H1 (cell line): ENCODE measurements at regions not wholly inside any gene's neighbourhood (a gene's known extent, or its start where the extent isn't known, plus 50 kb on each side); places are given as distances from the start of the nearest gene placed in this dataset.

Experiments
- CTCF ChIA-PET: fragments of 300-600 bp; sonication (Branson Sonifier 250); formaldehyde crosslinking; loops from one replicate; lab custom pipeline; 2021; ENCODE audit not compliant: partially characterized antibody; lab: Charles Lee
- POLR2A ChIA-PET: fragments of 300-600 bp; sonication (Branson Sonifier 250); formaldehyde crosslinking; loops from one replicate; lab custom pipeline; 2021; ENCODE audit warnings: inconsistent platforms; ENCODE audit not compliant: partially characterized antibody; lab: Charles Lee
- DNase-seq, 2 experiments: peaks; one replicate each; pipeline versions ENCODE4 v3.0.0 to v3.0.0-alpha.2; 2010 to 2022; ENCODE audit warnings: low spot score in 2 of 2, low read depth in 1 of 2, mixed read lengths in 1 of 2
- FAIRE-seq: peaks from 2 replicates; lab custom pipeline; 2011; peaks lifted over from hg19 to GRCh38; lab: Jason Lieb, UNC
- H2AFZ ChIP-seq: 2 replicates; pipeline ENCODE4 v1.8.1; 2012; ENCODE audit warnings: low read length, inconsistent platforms
- H2AK5ac ChIP-seq: 2 replicates; pipeline ENCODE4 v1.6.1; 2013; ENCODE audit warnings: low read depth, low read length
- H2BK120ac ChIP-seq: replicated peaks from 2 replicates; pipeline ENCODE3; 2013; ENCODE audit warnings: low read depth, low read length, inconsistent platforms
- H2BK12ac ChIP-seq: 2 replicates; pipeline ENCODE4 v1.6.1; 2013; ENCODE audit warnings: low read depth, low read length
- H2BK15ac ChIP-seq: 2 replicates; pipeline ENCODE4 v1.6.1; 2013; ENCODE audit warnings: low read length
- H2BK20ac ChIP-seq: 2 replicates; pipeline ENCODE4 v1.6.1; 2013; ENCODE audit warnings: low read length
- H2BK5ac ChIP-seq: 2 replicates; pipeline ENCODE4 v1.6.1; 2013; ENCODE audit warnings: low read depth, low read length
- H3K14ac ChIP-seq: 2 replicates; pipeline ENCODE4 v1.6.1; 2013; ENCODE audit warnings: inconsistent platforms; ENCODE audit not compliant: insufficient read length
- H3K18ac ChIP-seq: 2 replicates; pipeline ENCODE4 v1.6.1; 2013; ENCODE audit warnings: low read length; ENCODE audit errors: extremely low read depth
- H3K23ac ChIP-seq: 2 replicates; pipeline ENCODE4 v1.6.1; 2013; ENCODE audit warnings: inconsistent platforms; ENCODE audit not compliant: insufficient read length
- H3K23me2 ChIP-seq: 2 replicates; pipeline ENCODE4 v1.6.1; 2013; ENCODE audit warnings: low read depth, low read length
- H3K27ac ChIP-seq: 2 replicates; pipeline ENCODE4 v1.6.1; 2011; ENCODE audit warnings: low read depth, low read length, inconsistent platforms
- H3K27me3 ChIP-seq, 4 experiments: replicated peaks in 1 of 4; 1 replicate in 1 of 4; 2 replicates in 3 of 4; pipeline versions ENCODE4 v1.6.1 to v1.8.1; 2011 to 2013; ENCODE audit warnings: low read length in 3 of 4, mild to moderate bottlenecking in 3 of 4, inconsistent platforms in 2 of 4, mixed read lengths in 2 of 4, moderate library complexity in 1 of 4; ENCODE audit not compliant: control insufficient read depth in 3 of 4, insufficient read depth in 3 of 4; ENCODE audit errors: extremely low read depth in 1 of 4
- H3K36me3 ChIP-seq, 4 experiments: 2 replicates each; pipeline versions ENCODE4 v1.6.1 to v1.8.1; 2011 to 2013; ENCODE audit warnings: mild to moderate bottlenecking in 4 of 4, low read length in 3 of 4, moderate library complexity in 2 of 4, control low read depth in 1 of 4, inconsistent platforms in 1 of 4; ENCODE audit not compliant: insufficient read depth in 4 of 4, control insufficient read depth in 2 of 4
- H3K4ac ChIP-seq: replicated peaks from 2 replicates; pipeline ENCODE3; 2013; ENCODE audit warnings: low read length, low read depth, mixed read lengths, inconsistent platforms; ENCODE audit not compliant: insufficient read length
- H3K4me1 ChIP-seq, 4 experiments: replicated peaks in 1 of 4; 1 replicate in 1 of 4; 2 replicates in 3 of 4; pipeline versions ENCODE4 v1.6.1 to v1.8.1; 2011 to 2013; ENCODE audit warnings: low read length in 3 of 4, inconsistent platforms in 2 of 4, mixed read lengths in 1 of 4; ENCODE audit not compliant: insufficient read depth in 4 of 4, control insufficient read depth in 3 of 4
- H3K4me2 ChIP-seq, 2 experiments: 2 replicates each; pipeline versions ENCODE4 v1.6.1 to v1.8.1; 2011 to 2013; ENCODE audit warnings: low read depth in 2 of 2, low read length in 2 of 2, control low read depth in 1 of 2, inconsistent platforms in 1 of 2, mild to moderate bottlenecking in 1 of 2; ENCODE audit not compliant: insufficient read depth in 1 of 2
- H3K4me3 ChIP-seq, 4 experiments: fragments of 200-600, 300-600 bp in 1 of 4; sonication (generic), shearing (Covaris generic), sonication (Bioruptor Twin) in 1 of 4; 2 replicates each; pipeline versions ENCODE4 v1.5.1 to v1.8.1; 2011 to 2016; ENCODE audit warnings: low read length in 4 of 4, low read depth in 3 of 4, control low read depth in 2 of 4, inconsistent platforms in 2 of 4, mild to moderate bottlenecking in 2 of 4, mixed read lengths in 1 of 4, moderate library complexity in 1 of 4; ENCODE audit not compliant: insufficient read depth in 2 of 4; ENCODE audit errors: extremely low read depth in 1 of 4
- H3K56ac ChIP-seq: replicated peaks from 2 replicates; pipeline ENCODE3; 2013; ENCODE audit warnings: low read depth, mild to moderate bottlenecking, mixed read lengths, low read length, inconsistent platforms; ENCODE audit not compliant: insufficient read length
- H3K79me1 ChIP-seq: 2 replicates; pipeline ENCODE4 v1.6.1; 2013; ENCODE audit warnings: low read depth, low read length, control low read depth
- H3K79me2 ChIP-seq, 2 experiments: 2 replicates each; pipeline versions ENCODE4 v1.6.1 to v1.8.1; 2012 to 2013; ENCODE audit warnings: low read length in 2 of 2, mild to moderate bottlenecking in 2 of 2, inconsistent platforms in 1 of 2; ENCODE audit not compliant: insufficient read depth in 2 of 2, control insufficient read depth in 1 of 2
- H3K9ac ChIP-seq, 4 experiments: replicated peaks in 1 of 4; 1 replicate in 1 of 4; 2 replicates in 3 of 4; pipeline versions ENCODE4 v1.6.1 to v1.8.1; 2011 to 2013; ENCODE audit warnings: low read depth in 3 of 4, low read length in 3 of 4, control low read depth in 2 of 4, mild to moderate bottlenecking in 2 of 4, moderate library complexity in 2 of 4, inconsistent platforms in 1 of 4; ENCODE audit errors: extremely low read depth in 1 of 4
- H3K9me3 ChIP-seq, 2 experiments: 2 replicates each; pipeline versions ENCODE4 v1.6.1 to v1.8.1; 2012 to 2013; ENCODE audit warnings: mild to moderate bottlenecking in 2 of 2, moderate library complexity in 2 of 2, control low read depth in 1 of 2, inconsistent platforms in 1 of 2, low read depth in 1 of 2, low read length in 1 of 2, mixed read lengths in 1 of 2; ENCODE audit not compliant: insufficient read depth in 2 of 2
- H4K20me1 ChIP-seq, 2 experiments: replicated peaks in 1 of 2; 2 replicates each; pipeline versions ENCODE3 to v1.8.1; 2011 to 2013; ENCODE audit warnings: inconsistent platforms in 2 of 2, low read length in 2 of 2, mild to moderate bottlenecking in 1 of 2; ENCODE audit not compliant: insufficient read depth in 2 of 2, control insufficient read depth in 1 of 2
- H4K5ac ChIP-seq: 2 replicates; pipeline ENCODE4 v1.6.1; 2013; ENCODE audit warnings: low read length, low read depth, mixed read lengths, inconsistent platforms; ENCODE audit not compliant: insufficient read length
- H4K8ac ChIP-seq: 2 replicates; pipeline ENCODE4 v1.8.0; 2013; ENCODE audit warnings: mild to moderate bottlenecking, moderate library complexity, low read length, inconsistent platforms; ENCODE audit not compliant: insufficient read depth; ENCODE audit errors: extremely low read depth
- H4K91ac ChIP-seq: replicated peaks from 2 replicates; pipeline ENCODE3; 2013; ENCODE audit warnings: low read length, mixed read lengths, inconsistent platforms; ENCODE audit not compliant: insufficient read length
- BCL11A ChIP-seq, 2 experiments: IDR thresholded peaks; one replicate each; pipeline ENCODE4 v1.6.1; 2011; ENCODE audit warnings: low read depth in 2 of 2, low read length in 2 of 2, mild to moderate bottlenecking in 2 of 2
- CREB1 ChIP-seq: IDR thresholded peaks from 2 replicates; pipeline ENCODE4 v1.6.1; 2012; ENCODE audit warnings: inconsistent platforms
- CTCF ChIP-seq, 3 experiments: IDR thresholded peaks; 1 replicate in 2 of 3; 2 replicates in 1 of 3; pipeline versions ENCODE4 v1.5.1 to v1.6.1; 2011; ENCODE audit warnings: low read length in 3 of 3, mild to moderate bottlenecking in 3 of 3, inconsistent platforms in 2 of 3, low read depth in 1 of 3, moderate library complexity in 1 of 3; ENCODE audit not compliant: insufficient read depth in 1 of 3; ENCODE audit errors: control extremely low read depth in 1 of 3
- EP300 ChIP-seq, 2 experiments: IDR thresholded peaks; 1 replicate in 1 of 2; 2 replicates in 1 of 2; pipeline ENCODE4 v1.6.1; 2011 to 2012; ENCODE audit warnings: low read depth in 2 of 2, low read length in 2 of 2, mild to moderate bottlenecking in 2 of 2, borderline replicate concordance in 1 of 2, inconsistent platforms in 1 of 2, moderate library complexity in 1 of 2
- GTF2F1 ChIP-seq: IDR thresholded peaks from 2 replicates; pipeline ENCODE4 v1.6.1; 2012; ENCODE audit warnings: low read depth, low read length, improper control_type of control experiment, borderline replicate concordance
- JUN ChIP-seq: IDR thresholded peaks from 2 replicates; pipeline ENCODE4 v1.6.1; 2011; ENCODE audit warnings: low read depth, mild to moderate bottlenecking, improper control_type of control experiment, low read length
- KDM5A ChIP-seq: fragments of 200-600 bp; IDR thresholded peaks from 2 replicates; pipeline ENCODE4 v1.7.1; 2012; ENCODE audit warnings: mild to moderate bottlenecking, low read length, inconsistent platforms, mixed read lengths
- SIN3A ChIP-seq, 2 experiments: IDR thresholded peaks in 1 of 2; conservative IDR thresholded peaks in 1 of 2; 2 replicates each; pipeline ENCODE4 v1.6.1; 2011 to 2012; ENCODE audit warnings: low read length in 2 of 2, improper control_type of control experiment in 1 of 2, low read depth in 1 of 2, mild to moderate bottlenecking in 1 of 2
- SP2 ChIP-seq: IDR thresholded peaks from 2 replicates; pipeline ENCODE4 v1.6.1; 2012; ENCODE audit warnings: mild to moderate bottlenecking, low read length, inconsistent platforms
- SP4 ChIP-seq: IDR thresholded peaks from 2 replicates; pipeline ENCODE4 v1.6.1; 2012; ENCODE audit warnings: low read length, inconsistent platforms
- SRF ChIP-seq: IDR thresholded peaks from 2 replicates; pipeline ENCODE4 v1.6.1; 2011; ENCODE audit warnings: mild to moderate bottlenecking, low read depth, low read length, moderate library complexity
- TAF7 ChIP-seq: optimal IDR thresholded peaks from 2 replicates; pipeline ENCODE3; 2011; ENCODE audit warnings: low read depth, mild to moderate bottlenecking, inconsistent platforms, low read length, moderate library complexity, borderline replicate concordance
- WGBS, 2 experiments: shearing (Covaris generic) in 1 of 2; methylation state at CpG; one replicate each; pipeline versions ENCODE4 v1.1.6 to v1.1.7; 2013 to 2015; ENCODE audit warnings: low lambda C conversion rate in 2 of 2, mixed read lengths in 2 of 2, inconsistent platforms in 1 of 2, low coverage in 1 of 2, missing lambda C conversion rate in 1 of 2; ENCODE audit not compliant: insufficient replicate concordance in 2 of 2, insufficient coverage in 1 of 2, insufficient read length in 1 of 2; ENCODE audit errors: extremely low coverage in 1 of 2, missing lambda C conversion rate in 1 of 2; 5-methylcytosine and 5-hydroxymethylcytosine counted together

GRCh38 chr6:147142684-147143245, 61.5 kb upstream of the STXBP5 start:
- Histone ChIP-seq H4K91ac (no peak overlapping the region), H3K14ac (no peak overlapping the region), H3K79me2 (no peaks in the 10 kb centered on the region), H4K20me1 (no peaks in the 10 kb centered on the region), H3K4me3 (no peak overlapping the region), H3K23ac (no peak overlapping the region), H3K27ac (no peak overlapping the region), H3K27me3 (no peaks in the 10 kb centered on the region), H4K8ac (no peak overlapping the region), H2BK15ac (no peak overlapping the region), H3K36me3 (no peaks in the 10 kb centered on the region), H2AK5ac (no peak overlapping the region), H3K4me1 (no peaks in the 10 kb centered on the region), H2BK120ac (no peak overlapping the region), H2BK12ac (no peak overlapping the region), H3K56ac (no peak overlapping the region), H3K18ac (no peak overlapping the region), H3K4ac (no peak overlapping the region), H4K5ac (no peak overlapping the region), H3K23me2 (no peaks in the 10 kb centered on the region), H3K4me2 (no peak overlapping the region), H2BK5ac (no peak overlapping the region), H3K9me3 (no peaks in the 10 kb centered on the region), H2AFZ (no peak overlapping the region), H3K9ac (no peak overlapping the region), H2BK20ac (no peak overlapping the region), H3K79me1 (no peaks in the 10 kb centered on the region)
- FAIRE-seq, result no peak
- CTCF ChIA-PET, result no interaction called here
- WGBS, 2 experiments, result 98% methylated on average over 3 of the region's 3 CpGs; no CpG with 5 or more reads in 1 of the 2 experiments
- no peak for DNase-seq
- POLR2A ChIA-PET, result no interaction called here
- TF ChIP-seq JUN, result no peak
- no peak for TF ChIP-seq SP4
- TF ChIP-seq SRF, result no peak
- no peak for TF ChIP-seq GTF2F1
- TF ChIP-seq CTCF (IDR thresholded peaks at IDR 0.05; ENCODE audit: control extremely low read depth in 1 of 3, insufficient read depth in 1 of 3, low read depth in 1 of 3, low read length in 3 of 3), result no peak
- no peak for TF ChIP-seq EP300 (IDR thresholded peaks at IDR 0.05; ENCODE audit: borderline replicate concordance in 1 of 2, low read depth in 2 of 2, low read length in 2 of 2)
- no peak for TF ChIP-seq TAF7
- TF ChIP-seq CREB1, result no peak
- TF ChIP-seq SIN3A (conservative IDR thresholded peaks at IDR 0.05 in 1 of 2, IDR thresholded peaks at IDR 0.05 in 1 of 2; ENCODE audit: low read depth in 1 of 2, low read length in 2 of 2), result no peak
- TF ChIP-seq SP2, result no peak
- no peak for TF ChIP-seq BCL11A (IDR thresholded peaks at IDR 0.05; ENCODE audit: low read depth in 2 of 2, low read length in 2 of 2)
- TF ChIP-seq KDM5A, result no peak
